Keratinocyte (primary cell): ENCODE measurements at regions not wholly inside any gene's neighbourhood (a gene's known extent, or its start where the extent isn't known, plus 50 kb on each side); places are given as distances from the start of the nearest gene placed in this dataset.

Source experiments
- DNase-seq: peaks from one replicate; pipeline ENCODE4 v3.0.0-alpha.2; 2011; ENCODE audit warnings: low read depth, missing footprints, low spot score
- FAIRE-seq: peaks from 2 replicates; lab custom pipeline; 2011; peaks lifted over from hg19 to GRCh38; lab: Jason Lieb, UNC
- H2AFZ ChIP-seq: 2 replicates; pipeline ENCODE4 v1.6.0; 2012; ENCODE audit warnings: low read length, control low read depth, inconsistent platforms; ENCODE audit not compliant: control insufficient read depth
- H3K27ac ChIP-seq: 2 replicates; pipeline ENCODE4 v1.5.1; 2011; ENCODE audit warnings: low read length; ENCODE audit not compliant: control insufficient read depth, insufficient read depth
- H3K27me3 ChIP-seq: 3 replicates; pipeline ENCODE4 v1.6.0; 2011; ENCODE audit warnings: low read length; ENCODE audit not compliant: control insufficient read depth, insufficient read depth; ENCODE audit errors: extremely low read depth
- H3K36me3 ChIP-seq, 2 experiments: 2 replicates in 1 of 2; 3 replicates in 1 of 2; pipeline ENCODE4 v1.5.1; 2011; ENCODE audit warnings: low read length in 2 of 2, mild to moderate bottlenecking in 1 of 2; ENCODE audit not compliant: control insufficient read depth in 2 of 2, insufficient read depth in 2 of 2; ENCODE audit errors: extremely low read depth in 1 of 2
- H3K4me1 ChIP-seq: 3 replicates; pipeline ENCODE4 v1.5.1; 2011; ENCODE audit warnings: low read length; ENCODE audit not compliant: control insufficient read depth, insufficient read depth; ENCODE audit errors: extremely low read depth
- H3K4me2 ChIP-seq: 3 replicates; pipeline ENCODE4 v1.6.0; 2011; ENCODE audit warnings: low read depth, low read length; ENCODE audit not compliant: control insufficient read depth, insufficient read depth; ENCODE audit errors: extremely low read depth
- H3K4me3 ChIP-seq, 3 experiments: fragments of 200-600 bp in 1 of 3; sonication (generic) in 1 of 3; 2 replicates in 2 of 3; 3 replicates in 1 of 3; pipeline ENCODE4 v1.5.1; 2011 to 2016; ENCODE audit warnings: low read length in 3 of 3, mild to moderate bottlenecking in 3 of 3, control low read depth in 2 of 3, inconsistent platforms in 1 of 3, low read depth in 1 of 3, mixed read lengths in 1 of 3, mixed run types in 1 of 3, moderate library complexity in 1 of 3; ENCODE audit not compliant: control insufficient read depth in 2 of 3, insufficient read depth in 2 of 3; ENCODE audit errors: extremely low read depth in 1 of 3
- H3K79me2 ChIP-seq: 2 replicates; pipeline ENCODE4 v1.6.0; 2012; ENCODE audit warnings: low read length; ENCODE audit not compliant: control insufficient read depth, insufficient read depth
- H3K9ac ChIP-seq: 3 replicates; pipeline ENCODE4 v1.6.0; 2011; ENCODE audit warnings: low read length; ENCODE audit not compliant: control insufficient read depth, insufficient read depth; ENCODE audit errors: extremely low read depth
- H3K9me1 ChIP-seq: 3 replicates; pipeline ENCODE4 v1.6.0; 2011; ENCODE audit warnings: low read length; ENCODE audit not compliant: control insufficient read depth, insufficient read depth; ENCODE audit errors: extremely low read depth
- H3K9me3 ChIP-seq: 2 replicates; pipeline ENCODE4 v1.5.1; 2012; ENCODE audit warnings: low read depth, low read length; ENCODE audit not compliant: control insufficient read depth
- H4K20me1 ChIP-seq: 3 replicates; pipeline ENCODE4 v1.6.0; 2011; ENCODE audit warnings: low read length; ENCODE audit not compliant: control insufficient read depth, insufficient read depth; ENCODE audit errors: extremely low read depth
- CTCF ChIP-seq, 3 experiments: IDR thresholded peaks in 1 of 3; conservative IDR thresholded peaks in 1 of 3; optimal IDR thresholded peaks in 1 of 3; 2 replicates in 2 of 3; 3 replicates in 1 of 3; pipeline versions ENCODE3 to v1.5.1; 2011; ENCODE audit warnings: low read length in 3 of 3, mild to moderate bottlenecking in 3 of 3, moderate library complexity in 2 of 3, control low read depth in 1 of 3, inconsistent platforms in 1 of 3; ENCODE audit not compliant: insufficient read depth in 2 of 3; ENCODE audit errors: extremely low read depth in 1 of 3
- EZH2 ChIP-seq: IDR thresholded peaks from one replicate; pipeline ENCODE4 v1.6.1; 2012; ENCODE audit warnings: inconsistent platforms, mild to moderate bottlenecking, low read length, moderate library complexity
- dilution Hi-C: fragments of 300-500 bp; cut with MboI; formaldehyde crosslinking; loops from one replicate; pipeline ENCODE4 v1.7.0; 2020; ENCODE audit warnings: low sequenced_read_pairs; ENCODE audit not compliant: extremely low pct_ligation_motif_present

GRCh38 chr4:64857198-64857597 is 447.9 kb upstream of the TECRL start:
- FAIRE-seq = no peak
- no peak overlapping the region for H3K4me3 ChIP-seq
- no peaks in the 10 kb centered on the region for H3K27me3 ChIP-seq
- H3K36me3 ChIP-seq = no peaks in the 10 kb centered on the region
- no peak overlapping the region for H2AFZ ChIP-seq
- dilution Hi-C loops = no loop called here
- H3K79me2 ChIP-seq = no peaks in the 10 kb centered on the region
- no peak overlapping the region for H3K4me2 ChIP-seq
- no peaks in the 10 kb centered on the region for H3K4me1 ChIP-seq
- TF ChIP-seq CTCF (optimal IDR thresholded peaks at IDR 0.05 in 1 of 3, IDR thresholded peaks at IDR 0.05 in 1 of 3, conservative IDR thresholded peaks at IDR 0.05 in 1 of 3; ENCODE audit: extremely low read depth in 1 of 3, insufficient read depth in 2 of 3, low read length in 3 of 3) (no peak), EZH2 (no peak)
- H4K20me1 ChIP-seq = no peaks in the 10 kb centered on the region
- H3K9me3 ChIP-seq = no peaks in the 10 kb centered on the region
- no peak overlapping the region for H3K9ac ChIP-seq
- no peak for DNase-seq
- H3K27ac ChIP-seq = no peak overlapping the region
- no peaks in the 10 kb centered on the region for H3K9me1 ChIP-seq

- Histone ChIP-seq H2AFZ (no peak overlapping the region), H4K20me1 (no peaks in the 10 kb centered on the region), H3K79me2 (no peaks in the 10 kb centered on the region), H3K9me3 (no peaks in the 10 kb centered on the region), H3K9ac (no peak overlapping the region), H3K9me1 (no peaks in the 10 kb centered on the region), H3K4me3 (no peak overlapping the region), H3K27ac (no peak overlapping the region), H3K27me3 (no peaks in the 10 kb centered on the region), H3K4me1 (no peaks in the 10 kb centered on the region), H3K36me3 (no peaks in the 10 kb centered on the region), H3K4me2 (no peak overlapping the region)
- no peak for TF ChIP-seq EZH2
- TF ChIP-seq CTCF (optimal IDR thresholded peaks at IDR 0.05 in 1 of 3, IDR thresholded peaks at IDR 0.05 in 1 of 3, conservative IDR thresholded peaks at IDR 0.05 in 1 of 3; ENCODE audit: extremely low read depth in 1 of 3, insufficient read depth in 2 of 3, low read length in 3 of 3) = no peak
- dilution Hi-C loops = no loop called here
- DNase-seq = no peak
- FAIRE-seq = no peak
Observed at GRCh38 chr4:64846417-64846816, 437.2 kb upstream of the TECRL start.
